ENCODE measurements at regions not wholly inside any gene's neighbourhood (a gene's known extent, or its start where the extent isn't known, plus 50 kb on each side); places are given as distances from the start of the nearest gene placed in this dataset.

GRCh38 chr20:21788082-21788481 is 82.6 kb downstream of the PAX1 start:
- Histone ChIP-seq H2AFZ (ENCODE audit: low read length) (no peak overlapping the region), H3K36me3 (ENCODE audit: low read depth, low read length) (no peaks in the 10 kb centered on the region), H3K27me3 (ENCODE audit: low read length) (0 out of 2 replicates have a peak, but pooled peaks cover 8% of the 10 kb centered on the region), H3K9me2 (replicated peaks; ENCODE audit: low read length) (no peaks in the 10 kb centered on the region), H3F3A (ENCODE audit: low read length, unreplicated experiment) (no peaks in the 10 kb centered on the region), H3K4me3 (ENCODE audit: low read length) (no peak overlapping the region), H3K4me2 (ENCODE audit: low read length) (no peak overlapping the region), H3K9me3 (ENCODE audit: low read length) (peaks cover 6% of the 10 kb centered on the region; the same call in 1 of the 2 replicates), H3K79me2 (ENCODE audit: low read length) (no peaks in the 10 kb centered on the region), H4K20me1 (ENCODE audit: low read length) (no peaks in the 10 kb centered on the region), H3K9ac (ENCODE audit: low read length) (no peak overlapping the region), H3K27ac (ENCODE audit: low read length) (no peak overlapping the region), H3K4me1 (ENCODE audit: insufficient read depth, low read length) (no peaks in the 10 kb centered on the region)
- DNase-seq (no peak), ATAC-seq (no peak)
- BruUV-seq (replicated peaks), result no TSS peak
- POLR2A ChIA-PET (ENCODE audit: unreplicated experiment), result no interaction called here
- TF ChIP-seq CTCF (conservative IDR thresholded peaks at IDR 0.05; ENCODE audit: low read depth, low read length) (no peak), EZH2 (IDR thresholded peaks at IDR 0.05; ENCODE audit: low read length, unreplicated experiment) (no peak), EZH2phosphoT487 (IDR thresholded peaks at IDR 0.05; ENCODE audit: borderline replicate concordance, low read length) (no peak)
- CTCF ChIA-PET, result no interaction called here
- intact Hi-C loops (cut with micrococcal nuclease), result no loop called here

- no peak for DNase-seq
- Histone ChIP-seq H3K4me3 (ENCODE audit: low read length) (no peak overlapping the region), H3F3A (ENCODE audit: low read length, unreplicated experiment) (no peaks in the 10 kb centered on the region), H3K27ac (ENCODE audit: low read length) (no peak overlapping the region), H2AFZ (ENCODE audit: low read length) (no peak overlapping the region), H3K4me2 (ENCODE audit: low read length) (no peak overlapping the region), H3K27me3 (ENCODE audit: low read length) (0 out of 2 replicates have a peak, but pooled peaks cover 8% of the 10 kb centered on the region), H3K9me3 (ENCODE audit: low read length) (no peaks in the 10 kb centered on the region; the same call in 1 of the 2 replicates), H3K9me2 (replicated peaks; ENCODE audit: low read length) (no peaks in the 10 kb centered on the region), H3K4me1 (ENCODE audit: insufficient read depth, low read length) (no peaks in the 10 kb centered on the region), H3K9ac (ENCODE audit: low read length) (no peak overlapping the region), H3K36me3 (ENCODE audit: low read depth, low read length) (no peaks in the 10 kb centered on the region), H4K20me1 (ENCODE audit: low read length) (no peaks in the 10 kb centered on the region), H3K79me2 (ENCODE audit: low read length) (no peaks in the 10 kb centered on the region)
- CTCF ChIA-PET, result no interaction called here
- POLR2A ChIA-PET (ENCODE audit: unreplicated experiment), result no interaction called here
- BruUV-seq (replicated peaks), result no TSS peak
- no peak for ATAC-seq
- intact Hi-C loops (cut with micrococcal nuclease), result no loop called here
- no peak for TF ChIP-seq CTCF (conservative IDR thresholded peaks at IDR 0.05; ENCODE audit: low read depth, low read length)
- TF ChIP-seq EZH2phosphoT487 (IDR thresholded peaks at IDR 0.05; ENCODE audit: borderline replicate concordance, low read length), result no peak
Observed at GRCh38 chr20:21781446-21782075, 76.1 kb downstream of the PAX1 start.

GRCh38 chr20:21780528-21780927 is 75.1 kb downstream of the PAX1 start:
- no peak overlapping the region for H3K9ac ChIP-seq (ENCODE audit: low read length)
- H3K4me2 ChIP-seq (ENCODE audit: low read length), result no peak overlapping the region
- intact Hi-C loops (cut with micrococcal nuclease), result no loop called here
- H3K79me2 ChIP-seq (ENCODE audit: low read length), result no peaks in the 10 kb centered on the region
- ATAC-seq, result no peak
- TF ChIP-seq CTCF (conservative IDR thresholded peaks at IDR 0.05; ENCODE audit: low read depth, low read length), result no peak
- no peak for TF ChIP-seq EZH2 (IDR thresholded peaks at IDR 0.05; ENCODE audit: low read length, unreplicated experiment)
- no peak for TF ChIP-seq EZH2phosphoT487 (IDR thresholded peaks at IDR 0.05; ENCODE audit: borderline replicate concordance, low read length)
- POLR2A ChIA-PET (ENCODE audit: unreplicated experiment), result no interaction called here
- H4K20me1 ChIP-seq (ENCODE audit: low read length), result no peaks in the 10 kb centered on the region
- CTCF ChIA-PET, result no interaction called here
- H3K36me3 ChIP-seq (ENCODE audit: low read depth, low read length), result no peaks in the 10 kb centered on the region
- H3K4me1 ChIP-seq (ENCODE audit: insufficient read depth, low read length), result no peaks in the 10 kb centered on the region
- DNase-seq, result no peak
- H2AFZ ChIP-seq (ENCODE audit: low read length), result no peak overlapping the region
- BruUV-seq (replicated peaks), result no TSS peak
- H3K27me3 ChIP-seq (ENCODE audit: low read length), result 0 out of 2 replicates have a peak, but pooled peaks cover 5% of the 10 kb centered on the region
- H3K27ac ChIP-seq (ENCODE audit: low read length), result no peak overlapping the region
- H3K9me3 ChIP-seq (ENCODE audit: low read length), result no peaks in the 10 kb centered on the region; the same call in 1 of the 2 replicates
- H3K4me3 ChIP-seq (ENCODE audit: low read length), result no peak overlapping the region
- H3F3A ChIP-seq (ENCODE audit: low read length, unreplicated experiment), result no peaks in the 10 kb centered on the region
- no peaks in the 10 kb centered on the region for H3K9me2 ChIP-seq (replicated peaks; ENCODE audit: low read length)

All from PC-3 (cell line).